ENCODE measurements at regions not wholly inside any gene's neighbourhood (a gene's known extent, or its start where the extent isn't known, plus 50 kb on each side); places are given as distances from the start of the nearest gene placed in this dataset.

- Histone ChIP-seq H3K79me2 (ENCODE audit: control insufficient read depth, insufficient read depth, low read length) (no peaks in the 10 kb centered on the region), H4K20me1 (ENCODE audit: control insufficient read depth, extremely low read depth, insufficient read depth, low read length) (no peaks in the 10 kb centered on the region), H3K36me3 (ENCODE audit: control insufficient read depth in 2 of 2, extremely low read depth in 1 of 2, insufficient read depth in 2 of 2, low read length in 2 of 2) (no peaks in the 10 kb centered on the region), H3K4me2 (ENCODE audit: control insufficient read depth, extremely low read depth, insufficient read depth, low read depth, low read length) (no peak overlapping the region), H3K27me3 (ENCODE audit: control insufficient read depth, extremely low read depth, insufficient read depth, low read length) (no peaks in the 10 kb centered on the region), H3K9ac (ENCODE audit: control insufficient read depth, extremely low read depth, insufficient read depth, low read length) (no peak overlapping the region), H3K9me1 (ENCODE audit: control insufficient read depth, extremely low read depth, insufficient read depth, low read length) (no peaks in the 10 kb centered on the region), H2AFZ (ENCODE audit: control insufficient read depth, low read length) (no peak overlapping the region), H3K4me1 (ENCODE audit: control insufficient read depth, extremely low read depth, insufficient read depth, low read length) (no peaks in the 10 kb centered on the region), H3K4me3 (ENCODE audit: control insufficient read depth in 2 of 3, extremely low read depth in 1 of 3, insufficient read depth in 2 of 3, low read depth in 1 of 3, low read length in 3 of 3) (no peak overlapping the region), H3K9me3 (ENCODE audit: control insufficient read depth, low read depth, low read length) (no peaks in the 10 kb centered on the region), H3K27ac (ENCODE audit: control insufficient read depth, insufficient read depth, low read length) (no peak overlapping the region)
- dilution Hi-C loops (cut with MboI; ENCODE audit: extremely low pct_ligation_motif_present, low sequenced_read_pairs), result no loop called here
- FAIRE-seq, result no peak
- no peak for DNase-seq (ENCODE audit: low read depth, low spot score)
- TF ChIP-seq EZH2 (IDR thresholded peaks at IDR 0.05; ENCODE audit: low read length), result no peak
Observed at GRCh38 chr16:5861241-5861640, 763.6 kb upstream of the EEF2KMT start.

GRCh38 chr16:5858180-5858579 lies 760.6 kb upstream of the EEF2KMT start:
- Histone ChIP-seq H2AFZ (ENCODE audit: control insufficient read depth, low read length) (no peak overlapping the region), H3K4me3 (ENCODE audit: control insufficient read depth in 2 of 3, extremely low read depth in 1 of 3, insufficient read depth in 2 of 3, low read depth in 1 of 3, low read length in 3 of 3) (no peak overlapping the region), H3K9me1 (ENCODE audit: control insufficient read depth, extremely low read depth, insufficient read depth, low read length) (no peaks in the 10 kb centered on the region), H3K27me3 (ENCODE audit: control insufficient read depth, extremely low read depth, insufficient read depth, low read length) (no peaks in the 10 kb centered on the region), H3K79me2 (ENCODE audit: control insufficient read depth, insufficient read depth, low read length) (no peaks in the 10 kb centered on the region), H3K4me1 (ENCODE audit: control insufficient read depth, extremely low read depth, insufficient read depth, low read length) (no peaks in the 10 kb centered on the region), H4K20me1 (ENCODE audit: control insufficient read depth, extremely low read depth, insufficient read depth, low read length) (no peaks in the 10 kb centered on the region), H3K4me2 (ENCODE audit: control insufficient read depth, extremely low read depth, insufficient read depth, low read depth, low read length) (no peak overlapping the region), H3K9ac (ENCODE audit: control insufficient read depth, extremely low read depth, insufficient read depth, low read length) (no peak overlapping the region), H3K36me3 (ENCODE audit: control insufficient read depth in 2 of 2, extremely low read depth in 1 of 2, insufficient read depth in 2 of 2, low read length in 2 of 2) (no peaks in the 10 kb centered on the region), H3K27ac (ENCODE audit: control insufficient read depth, insufficient read depth, low read length) (no peak overlapping the region), H3K9me3 (ENCODE audit: control insufficient read depth, low read depth, low read length) (peaks cover 5% of the 10 kb centered on the region)
- dilution Hi-C loops (cut with MboI; ENCODE audit: extremely low pct_ligation_motif_present, low sequenced_read_pairs), result no loop called here
- no peak for FAIRE-seq
- DNase-seq (ENCODE audit: low read depth, low spot score), result no peak
- TF ChIP-seq, protein P1, sequence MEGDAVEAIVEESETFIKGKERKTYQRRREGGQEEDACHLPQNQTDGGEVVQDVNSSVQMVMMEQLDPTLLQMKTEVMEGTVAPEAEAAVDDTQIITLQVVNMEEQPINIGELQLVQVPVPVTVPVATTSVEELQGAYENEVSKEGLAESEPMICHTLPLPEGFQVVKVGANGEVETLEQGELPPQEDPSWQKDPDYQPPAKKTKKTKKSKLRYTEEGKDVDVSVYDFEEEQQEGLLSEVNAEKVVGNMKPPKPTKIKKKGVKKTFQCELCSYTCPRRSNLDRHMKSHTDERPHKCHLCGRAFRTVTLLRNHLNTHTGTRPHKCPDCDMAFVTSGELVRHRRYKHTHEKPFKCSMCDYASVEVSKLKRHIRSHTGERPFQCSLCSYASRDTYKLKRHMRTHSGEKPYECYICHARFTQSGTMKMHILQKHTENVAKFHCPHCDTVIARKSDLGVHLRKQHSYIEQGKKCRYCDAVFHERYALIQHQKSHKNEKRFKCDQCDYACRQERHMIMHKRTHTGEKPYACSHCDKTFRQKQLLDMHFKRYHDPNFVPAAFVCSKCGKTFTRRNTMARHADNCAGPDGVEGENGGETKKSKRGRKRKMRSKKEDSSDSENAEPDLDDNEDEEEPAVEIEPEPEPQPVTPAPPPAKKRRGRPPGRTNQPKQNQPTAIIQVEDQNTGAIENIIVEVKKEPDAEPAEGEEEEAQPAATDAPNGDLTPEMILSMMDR (optimal IDR thresholded peaks at IDR 0.05 in 1 of 3, IDR thresholded peaks at IDR 0.05 in 1 of 3, conservative IDR thresholded peaks at IDR 0.05 in 1 of 3; ENCODE audit: extremely low read depth in 1 of 3, insufficient read depth in 2 of 3, low read length in 3 of 3), result no peak
- TF ChIP-seq EZH2 (IDR thresholded peaks at IDR 0.05; ENCODE audit: low read length), result no peak

- dilution Hi-C loops (cut with MboI; ENCODE audit: extremely low pct_ligation_motif_present, low sequenced_read_pairs), result no loop called here
- H3K9ac ChIP-seq (ENCODE audit: control insufficient read depth, extremely low read depth, insufficient read depth, low read length), result no peak overlapping the region
- no peaks in the 10 kb centered on the region for H3K9me1 ChIP-seq (ENCODE audit: control insufficient read depth, extremely low read depth, insufficient read depth, low read length)
- DNase-seq (ENCODE audit: low read depth, low spot score) (no peak), FAIRE-seq (no peak)
- H3K4me1 ChIP-seq (ENCODE audit: control insufficient read depth, extremely low read depth, insufficient read depth, low read length), result no peaks in the 10 kb centered on the region
- no peak overlapping the region for H2AFZ ChIP-seq (ENCODE audit: control insufficient read depth, low read length)
- no peaks in the 10 kb centered on the region for H3K79me2 ChIP-seq (ENCODE audit: control insufficient read depth, insufficient read depth, low read length)
- no peaks in the 10 kb centered on the region for H4K20me1 ChIP-seq (ENCODE audit: control insufficient read depth, extremely low read depth, insufficient read depth, low read length)
- H3K36me3 ChIP-seq (ENCODE audit: control insufficient read depth in 2 of 2, extremely low read depth in 1 of 2, insufficient read depth in 2 of 2, low read length in 2 of 2), result no peaks in the 10 kb centered on the region
- no peaks in the 10 kb centered on the region for H3K27me3 ChIP-seq (ENCODE audit: control insufficient read depth, extremely low read depth, insufficient read depth, low read length)
- no peak for TF ChIP-seq EZH2 (IDR thresholded peaks at IDR 0.05; ENCODE audit: low read length)
- H3K27ac ChIP-seq (ENCODE audit: control insufficient read depth, insufficient read depth, low read length), result no peak overlapping the region
- H3K4me2 ChIP-seq (ENCODE audit: control insufficient read depth, extremely low read depth, insufficient read depth, low read depth, low read length), result no peak overlapping the region
- no peak overlapping the region for H3K4me3 ChIP-seq (ENCODE audit: control insufficient read depth in 2 of 3, extremely low read depth in 1 of 3, insufficient read depth in 2 of 3, low read depth in 1 of 3, low read length in 3 of 3)
- peaks cover 16% of the 10 kb centered on the region for H3K9me3 ChIP-seq (ENCODE audit: control insufficient read depth, low read depth, low read length)
Observed at GRCh38 chr16:5854027-5854426, 756.4 kb upstream of the EEF2KMT start.

All from keratinocyte (primary cell).